ENCODE measurements at regions not wholly inside any gene's neighbourhood (a gene's known extent, or its start where the extent isn't known, plus 50 kb on each side); places are given as distances from the start of the nearest gene placed in this dataset.
"Not testable (repeated sequence)": the region's sequence is repeated elsewhere in the genome, so short reads cannot be mapped to it uniquely, and the experiment has no call there.

DNA sequence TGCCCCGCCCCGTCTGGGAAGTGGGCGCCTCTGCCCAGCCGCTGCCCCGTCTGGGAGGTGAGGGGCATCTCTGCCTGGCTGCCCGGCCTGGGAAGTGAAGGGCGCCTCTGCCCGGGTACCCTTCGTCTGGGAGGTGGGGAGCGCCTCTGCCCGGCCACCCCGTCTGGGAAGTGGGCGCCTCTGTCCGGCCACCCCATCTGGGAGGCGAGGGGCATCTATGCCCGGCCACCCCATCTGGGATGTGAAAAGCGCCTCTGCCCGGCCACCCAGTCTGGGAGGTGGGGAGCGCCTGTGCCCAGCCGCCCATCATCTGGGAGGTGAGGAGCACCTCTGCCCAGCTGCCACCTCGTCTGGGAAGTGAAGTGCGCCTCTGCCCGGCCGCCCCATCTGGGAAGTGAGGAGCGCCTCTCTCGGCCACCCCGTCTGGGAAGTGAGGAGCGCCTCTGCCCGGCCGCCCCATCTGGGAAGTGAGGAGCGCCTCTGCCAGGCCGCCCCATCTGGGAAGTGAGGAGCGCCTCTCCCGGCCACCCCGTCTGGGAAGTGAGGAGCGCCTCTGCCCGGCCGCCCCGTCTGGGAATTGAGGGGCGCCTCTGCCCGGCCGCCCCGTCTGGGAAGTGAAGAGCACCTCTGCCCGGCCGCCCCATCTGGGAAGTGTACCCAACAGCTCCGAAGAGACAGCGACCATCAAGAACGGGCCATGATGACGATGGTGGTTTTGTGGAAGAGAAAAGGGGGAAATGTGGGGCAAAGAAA is 58.3 kb upstream of the PARP8 start:
- TF ChIP-seq YY1 (IDR thresholded peaks at IDR 0.05; ENCODE audit: insufficient read depth, insufficient read length); SUZ12 (IDR thresholded peaks at IDR 0.05; ENCODE audit: extremely low read depth, insufficient read depth, insufficient read length); ZNF274 (IDR thresholded peaks at IDR 0.05; ENCODE audit: low read depth, low read length): not testable (repeated sequence)

Measured in NT2/D1 (cell line).